SK-N-SH (cell line): ENCODE measurements at regions not wholly inside any gene's neighbourhood (a gene's known extent, or its start where the extent isn't known, plus 50 kb on each side); places are given as distances from the start of the nearest gene placed in this dataset.
A peak's percentile ranks its signal among the peaks of the same experiment; 100 is the strongest.

Source experiments
- CTCF ChIA-PET: fragments of 300-600, 350-600 bp; formaldehyde crosslinking; extraction: SDS; loops from one replicate; lab custom pipeline; 2021; lab: Yijun Ruan, JAX
- POLR2A ChIA-PET: fragments of 350-600 bp; sonication (Branson Sonifier 250); formaldehyde crosslinking; extraction: SDS; loops from one replicate; lab custom pipeline; 2020; ENCODE audit warnings: antibody characterized with exemption, inconsistent platforms; lab: Yijun Ruan, JAX
- DNase-seq: peaks from one replicate; pipeline ENCODE4 v3.0.0; 2012
- H2AFZ ChIP-seq: fragments of 200-600 bp; sonication (generic); 2 replicates; pipeline ENCODE4 v1.8.1; 2016; ENCODE audit warnings: antibody characterized with exemption, mild to moderate bottlenecking, low read depth
- H3F3A ChIP-seq: fragments of 200-600 bp; sonication (generic); replicated peaks from 2 replicates; pipeline ENCODE3; 2016; ENCODE audit warnings: antibody characterized with exemption, mild to moderate bottlenecking; ENCODE audit not compliant: insufficient read depth
- H3K27ac ChIP-seq, 2 experiments: fragments of 200-500 bp in 1 of 2; fragments of 200-600 bp in 1 of 2; sonication (Bioruptor generic) in 1 of 2; sonication (generic), shearing (Covaris generic) in 1 of 2; 2 replicates each; pipeline versions ENCODE4 v1.5.1 to v1.6.1; 2014 to 2016; ENCODE audit warnings: low read depth in 2 of 2, inconsistent platforms in 1 of 2, low read length in 1 of 2, mild to moderate bottlenecking in 1 of 2, mixed read lengths in 1 of 2
- H3K27me3 ChIP-seq: fragments of 200-600 bp; sonication (generic), shearing (Covaris generic); 2 replicates; pipeline ENCODE4 v1.6.1; 2016; ENCODE audit warnings: mixed run types; ENCODE audit not compliant: insufficient read depth
- H3K36me3 ChIP-seq, 2 experiments: fragments of 200-500 bp in 1 of 2; fragments of 200-600 bp in 1 of 2; sonication (Bioruptor generic) in 1 of 2; sonication (generic) in 1 of 2; replicated peaks in 1 of 2; 2 replicates each; pipeline versions ENCODE3 to v1.5.1; 2014 to 2016; ENCODE audit warnings: low read length in 1 of 2, mild to moderate bottlenecking in 1 of 2; ENCODE audit not compliant: insufficient read depth in 2 of 2, control insufficient read depth in 1 of 2
- H3K4me1 ChIP-seq, 2 experiments: fragments of 200-500 bp in 1 of 2; fragments of 200-600 bp in 1 of 2; sonication (Bioruptor generic) in 1 of 2; sonication (generic), shearing (Covaris generic) in 1 of 2; 2 replicates each; pipeline versions ENCODE4 v1.5.1 to v1.6.1; 2014 to 2016; ENCODE audit warnings: low read depth in 1 of 2, low read length in 1 of 2, mixed run types in 1 of 2; ENCODE audit not compliant: insufficient read depth in 2 of 2, control insufficient read depth in 1 of 2
- H3K4me2 ChIP-seq: fragments of 200-600 bp; sonication (generic), shearing (Covaris generic); 2 replicates; pipeline ENCODE4 v1.6.1; 2017; ENCODE audit warnings: mixed run types
- H3K4me3 ChIP-seq, 2 experiments: fragments of 200-500 bp in 1 of 2; fragments of 200-600 bp in 1 of 2; sonication (Bioruptor generic) in 1 of 2; sonication (generic), shearing (Covaris generic) in 1 of 2; 2 replicates each; pipeline versions ENCODE4 v1.5.1 to v1.8.1; 2014 to 2016; ENCODE audit warnings: low read depth in 2 of 2, inconsistent platforms in 1 of 2, low read length in 1 of 2, mild to moderate bottlenecking in 1 of 2, mixed read lengths in 1 of 2, moderate library complexity in 1 of 2
- H3K79me2 ChIP-seq: fragments of 200-600 bp; sonication (generic); 2 replicates; pipeline ENCODE4 v1.8.1; 2017; ENCODE audit warnings: mild to moderate bottlenecking; ENCODE audit not compliant: insufficient read depth
- H3K9ac ChIP-seq: fragments of 200-600 bp; sonication (generic); 2 replicates; pipeline ENCODE4 v1.6.1; 2017; ENCODE audit warnings: mixed run types
- H3K9me2 ChIP-seq: fragments of 200-600 bp; sonication (generic); 2 replicates; pipeline ENCODE4 v1.6.1; 2017; ENCODE audit warnings: mixed run types
- H3K9me3 ChIP-seq: fragments of 200-600 bp; sonication (generic); 2 replicates; pipeline ENCODE4 v1.6.1; 2017; ENCODE audit warnings: mixed run types, mild to moderate bottlenecking, moderate library complexity
- H4K20me1 ChIP-seq: fragments of 200-600 bp; sonication (generic); 2 replicates; pipeline ENCODE4 v1.6.1; 2017; ENCODE audit warnings: mild to moderate bottlenecking, mixed run types; ENCODE audit not compliant: insufficient read depth
- EP300 ChIP-seq, 2 experiments: IDR thresholded peaks; 2 replicates each; pipeline versions ENCODE4 v1.4.0 to v1.6.1; 2012; ENCODE audit warnings: borderline replicate concordance in 1 of 2, low read depth in 1 of 2, low read length in 1 of 2
- FOXJ3 ChIP-seq: sonication (generic); formaldehyde crosslinking; IDR thresholded peaks from 2 replicates; pipeline ENCODE4 v1.5.1; 2020; ENCODE audit warnings: mild to moderate bottlenecking, missing genetic modification reagents
- GABPA ChIP-seq: IDR thresholded peaks from 2 replicates; pipeline ENCODE4 v1.4.0; 2012; ENCODE audit warnings: low read depth, mild to moderate bottlenecking
- MEF2A ChIP-seq: IDR thresholded peaks from 2 replicates; pipeline ENCODE4 v1.4.0; 2012; ENCODE audit warnings: low read depth, borderline replicate concordance
- NFIC ChIP-seq: IDR thresholded peaks from 2 replicates; pipeline ENCODE4 v1.4.0; 2012; ENCODE audit warnings: borderline replicate concordance
- NRF1 ChIP-seq: IDR thresholded peaks from 2 replicates; pipeline ENCODE4 v1.6.1; 2012; ENCODE audit warnings: low read depth, mild to moderate bottlenecking, low read length
- RCOR1 ChIP-seq: fragments of 150-350 bp; IDR thresholded peaks from 2 replicates; pipeline ENCODE4 v1.6.1; 2017; ENCODE audit warnings: antibody characterized with exemption, low read length
- RFX5 ChIP-seq: IDR thresholded peaks from 2 replicates; pipeline ENCODE4 v1.6.1; 2012; ENCODE audit warnings: mild to moderate bottlenecking, improper control_type of control experiment, low read length
- SIN3A ChIP-seq: IDR thresholded peaks from 2 replicates; pipeline ENCODE4 v1.6.1; 2012; ENCODE audit warnings: low read depth, mild to moderate bottlenecking, low read length, moderate library complexity, borderline replicate concordance
- SMC3 ChIP-seq: IDR thresholded peaks from 2 replicates; pipeline ENCODE4 v1.6.1; 2012; ENCODE audit warnings: low read depth, low read length, improper control_type of control experiment
- TCF12 ChIP-seq: IDR thresholded peaks from 2 replicates; pipeline ENCODE4 v1.4.0; 2012
- YY1 ChIP-seq: IDR thresholded peaks from 2 replicates; pipeline ENCODE4 v1.4.0; 2012; ENCODE audit warnings: low read depth, mild to moderate bottlenecking
- WGBS: methylation state at CpG from one replicate; pipeline ENCODE4 v1.1.6; 2017; ENCODE audit warnings: low lambda C conversion rate; 5-methylcytosine and 5-hydroxymethylcytosine counted together
- TF ChIP-seq, protein P1 (sequence below): fragments of 150-350 bp; IDR thresholded peaks from 2 replicates; pipeline ENCODE4 v1.6.1; 2016; ENCODE audit warnings: mild to moderate bottlenecking, low read depth, low read length
- TF ChIP-seq, protein P2 (sequence below): fragments of 200-600 bp; sonication (generic); IDR thresholded peaks from 2 replicates; pipeline ENCODE4 v1.6.1; 2017; ENCODE audit warnings: antibody characterized with exemption, mild to moderate bottlenecking, moderate library complexity
- TF ChIP-seq, protein P3 (sequence below): fragments of 150-350 bp; IDR thresholded peaks from 2 replicates; pipeline ENCODE4 v1.6.1; 2017; ENCODE audit warnings: antibody characterized with exemption, low read length, low read depth, borderline replicate concordance

DNA sequence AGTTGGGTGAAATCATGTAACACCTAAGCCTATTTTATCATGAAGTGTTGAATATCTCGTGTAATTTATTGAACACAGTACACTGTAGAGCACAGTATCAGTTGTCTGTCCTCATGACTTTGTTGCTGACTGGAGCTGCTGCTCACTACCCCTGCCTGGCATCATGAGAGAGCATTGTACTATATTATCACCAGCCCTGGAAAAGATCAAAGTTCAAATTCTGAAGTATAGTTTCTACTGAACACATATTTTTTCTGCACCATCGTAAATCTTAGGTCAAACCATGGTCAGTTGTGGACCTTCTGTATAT is 169.3 kb upstream of the RAI14 start:
- Histone ChIP-seq H3K9me2 (no peaks in the 10 kb centered on the region), H4K20me1 (no peaks in the 10 kb centered on the region), H2AFZ (peak overlapping the region; percentile 73; the same call in 1 of the 2 replicates), H3K4me2 (peak overlapping the region; percentile 34), H3K27ac (peak overlapping the region in 1 of 2 experiments; percentile 97; a peak in 2 of 4 replicates), H3K4me3 (no peak overlapping the region), H3K4me1 (peaks cover 0 to 21% of the 10 kb centered on the region in 2 experiments), H3K9me3 (no peaks in the 10 kb centered on the region), H3K79me2 (no peaks in the 10 kb centered on the region), H3F3A (peaks cover 16% of the 10 kb centered on the region), H3K36me3 (no peaks in the 10 kb centered on the region), H3K27me3 (no peaks in the 10 kb centered on the region), H3K9ac (peak overlapping the region; percentile 34; the same call in 1 of the 2 replicates)
- TF ChIP-seq, protein P1, sequence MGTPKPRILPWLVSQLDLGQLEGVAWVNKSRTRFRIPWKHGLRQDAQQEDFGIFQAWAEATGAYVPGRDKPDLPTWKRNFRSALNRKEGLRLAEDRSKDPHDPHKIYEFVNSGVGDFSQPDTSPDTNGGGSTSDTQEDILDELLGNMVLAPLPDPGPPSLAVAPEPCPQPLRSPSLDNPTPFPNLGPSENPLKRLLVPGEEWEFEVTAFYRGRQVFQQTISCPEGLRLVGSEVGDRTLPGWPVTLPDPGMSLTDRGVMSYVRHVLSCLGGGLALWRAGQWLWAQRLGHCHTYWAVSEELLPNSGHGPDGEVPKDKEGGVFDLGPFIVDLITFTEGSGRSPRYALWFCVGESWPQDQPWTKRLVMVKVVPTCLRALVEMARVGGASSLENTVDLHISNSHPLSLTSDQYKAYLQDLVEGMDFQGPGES: no peak
- WGBS: 31% methylated on average over 2 of the region's 2 CpGs
- no peak for DNase-seq
- ChIA-PET POLR2A (no interaction called here), CTCF (interaction anchor here (0.9 to 4.7 kb wide), 27 partner anchors 11 to 516 kb away, joined by 3 to 61 read pairs (median 5); no protein-coding TSS in a partner anchor)

DNA sequence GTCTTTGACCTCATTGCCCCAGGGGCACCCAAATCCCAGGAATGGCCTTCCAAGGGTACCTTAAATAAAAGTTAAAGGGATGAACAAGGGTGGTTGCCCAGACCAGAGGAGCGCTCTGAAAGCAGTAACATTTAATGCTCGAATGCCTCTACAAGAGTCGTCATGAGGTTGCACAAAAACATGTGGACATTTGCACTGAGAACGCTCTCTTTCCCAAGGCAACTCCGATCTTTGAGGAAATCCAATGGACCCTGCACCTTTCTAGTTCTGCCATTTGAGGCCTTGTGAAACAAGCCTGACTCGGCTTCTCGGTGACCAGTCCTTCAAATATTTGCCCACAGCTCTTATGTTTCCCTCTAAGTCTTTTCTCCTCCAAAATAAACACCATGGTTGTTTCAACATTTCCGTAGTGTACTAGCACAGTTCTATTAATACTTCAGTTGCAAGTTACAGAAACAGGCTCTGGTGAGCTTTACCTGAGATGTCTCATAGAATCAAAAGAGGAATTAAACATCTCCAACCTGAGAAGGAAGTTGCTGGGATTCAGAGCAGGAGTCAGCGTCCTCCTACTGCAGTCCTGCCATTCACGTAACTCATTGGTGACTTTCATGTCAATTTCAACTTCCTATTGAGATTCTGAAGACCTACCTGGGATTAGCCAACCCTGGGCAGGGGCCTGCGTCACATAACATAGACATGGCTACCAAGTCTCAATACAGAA is 168.8 kb upstream of the RAI14 start:
- Histone ChIP-seq H3K79me2 (no peaks in the 10 kb centered on the region), H3K4me1 (peaks cover 0 to 21% of the 10 kb centered on the region in 2 experiments), H3K4me2 (peak overlapping the region; percentile 66), H3F3A (peaks cover 16% of the 10 kb centered on the region), H4K20me1 (no peaks in the 10 kb centered on the region), H3K27me3 (no peaks in the 10 kb centered on the region), H3K36me3 (no peaks in the 10 kb centered on the region), H3K27ac (peak overlapping the region in 1 of 2 experiments; percentile 97; a peak in 2 of 4 replicates), H2AFZ (peak overlapping the region; percentile 73; the same call in 1 of the 2 replicates), H3K9ac (peak overlapping the region; percentile 60; the same call in 1 of the 2 replicates), H3K4me3 (no peak overlapping the region), H3K9me3 (no peaks in the 10 kb centered on the region), H3K9me2 (no peaks in the 10 kb centered on the region)
- WGBS: 57% methylated on average over 11 of the region's 11 CpGs
- TF ChIP-seq SMC3: no peak
- TF ChIP-seq TCF12: peak; percentile 32; the same call in 1 of the 2 replicates
- TF ChIP-seq FOXJ3 (CRISPR knock-in tag): no peak
- TF ChIP-seq NFIC: peak; percentile 33; the same call in 1 of the 2 replicates
- 0 out of 4 replicates have a peak, but pooled peaks of 1 of the 2 experiments have one; percentile 35 for TF ChIP-seq EP300 (IDR thresholded peaks at IDR 0.05; ENCODE audit: borderline replicate concordance in 1 of 2, low read depth in 1 of 2, low read length in 1 of 2)
- TF ChIP-seq RFX5: no peak
- CTCF ChIA-PET: interaction anchor here (1.0 to 4.7 kb wide), 17 partner anchors 10 to 516 kb away, joined by 3 to 61 read pairs (median 8); no protein-coding TSS in a partner anchor
- POLR2A ChIA-PET: no interaction called here
- DNase-seq: no peak

DNA sequence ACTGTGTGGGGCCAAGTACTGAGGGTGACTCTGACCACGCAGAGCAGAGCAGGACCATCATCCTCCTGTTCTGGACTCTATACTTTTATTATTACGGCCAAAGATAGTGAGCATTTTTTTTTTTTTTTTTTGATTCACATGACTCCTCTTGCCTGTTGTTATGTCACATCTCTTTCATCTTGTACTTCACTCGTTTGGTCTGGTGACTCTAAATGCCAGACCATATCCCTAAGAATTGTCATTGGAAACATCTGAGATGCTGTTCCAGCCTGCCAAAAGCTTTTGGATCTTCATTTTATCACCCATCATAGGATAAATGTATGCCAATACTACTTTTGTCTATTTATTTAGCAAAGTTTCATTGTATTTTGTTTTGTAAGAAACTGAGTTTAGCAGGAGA is 168.2 kb upstream of the RAI14 start:
- no peak for DNase-seq
- 0 out of 2 replicates have a peak overlapping the region, but pooled peaks have one; percentile 1 for H2AFZ ChIP-seq
- peaks cover 0 to 21% of the 10 kb centered on the region in 2 experiments for H3K4me1 ChIP-seq
- no peak overlapping the region for H3K4me3 ChIP-seq
- peak overlapping the region in 1 of 2 experiments; percentile 97; a peak in 2 of 4 replicates for H3K27ac ChIP-seq
- no peaks in the 10 kb centered on the region for H3K79me2 ChIP-seq
- H3K9me2 ChIP-seq: no peaks in the 10 kb centered on the region
- WGBS: 48% methylated on average over 3 of the region's 3 CpGs
- peak overlapping the region; percentile 60; the same call in 1 of the 2 replicates for H3K9ac ChIP-seq
- no peaks in the 10 kb centered on the region for H3K27me3 ChIP-seq
- POLR2A ChIA-PET: no interaction called here
- CTCF ChIA-PET: interaction anchor here (1.1 to 4.7 kb wide), 4 partner anchors 12 to 515 kb away, joined by 3 to 61 read pairs (median 7); no protein-coding TSS in a partner anchor
- peak overlapping the region; percentile 66 for H3K4me2 ChIP-seq
- peaks cover 16% of the 10 kb centered on the region for H3F3A ChIP-seq
- TF ChIP-seq NRF1 (no peak), SMC3 (no peak), RCOR1 (no peak), RFX5 (no peak), FOXJ3 (CRISPR knock-in tag) (no peak), TCF12 (no peak), EP300 (IDR thresholded peaks at IDR 0.05; ENCODE audit: borderline replicate concordance in 1 of 2, low read depth in 1 of 2, low read length in 1 of 2) (no peak), SIN3A (no peak), MEF2A (no peak), GABPA (no peak), YY1 (no peak)
- TF ChIP-seq, protein P2, sequence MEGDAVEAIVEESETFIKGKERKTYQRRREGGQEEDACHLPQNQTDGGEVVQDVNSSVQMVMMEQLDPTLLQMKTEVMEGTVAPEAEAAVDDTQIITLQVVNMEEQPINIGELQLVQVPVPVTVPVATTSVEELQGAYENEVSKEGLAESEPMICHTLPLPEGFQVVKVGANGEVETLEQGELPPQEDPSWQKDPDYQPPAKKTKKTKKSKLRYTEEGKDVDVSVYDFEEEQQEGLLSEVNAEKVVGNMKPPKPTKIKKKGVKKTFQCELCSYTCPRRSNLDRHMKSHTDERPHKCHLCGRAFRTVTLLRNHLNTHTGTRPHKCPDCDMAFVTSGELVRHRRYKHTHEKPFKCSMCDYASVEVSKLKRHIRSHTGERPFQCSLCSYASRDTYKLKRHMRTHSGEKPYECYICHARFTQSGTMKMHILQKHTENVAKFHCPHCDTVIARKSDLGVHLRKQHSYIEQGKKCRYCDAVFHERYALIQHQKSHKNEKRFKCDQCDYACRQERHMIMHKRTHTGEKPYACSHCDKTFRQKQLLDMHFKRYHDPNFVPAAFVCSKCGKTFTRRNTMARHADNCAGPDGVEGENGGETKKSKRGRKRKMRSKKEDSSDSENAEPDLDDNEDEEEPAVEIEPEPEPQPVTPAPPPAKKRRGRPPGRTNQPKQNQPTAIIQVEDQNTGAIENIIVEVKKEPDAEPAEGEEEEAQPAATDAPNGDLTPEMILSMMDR: no peak
- TF ChIP-seq, protein P3, sequence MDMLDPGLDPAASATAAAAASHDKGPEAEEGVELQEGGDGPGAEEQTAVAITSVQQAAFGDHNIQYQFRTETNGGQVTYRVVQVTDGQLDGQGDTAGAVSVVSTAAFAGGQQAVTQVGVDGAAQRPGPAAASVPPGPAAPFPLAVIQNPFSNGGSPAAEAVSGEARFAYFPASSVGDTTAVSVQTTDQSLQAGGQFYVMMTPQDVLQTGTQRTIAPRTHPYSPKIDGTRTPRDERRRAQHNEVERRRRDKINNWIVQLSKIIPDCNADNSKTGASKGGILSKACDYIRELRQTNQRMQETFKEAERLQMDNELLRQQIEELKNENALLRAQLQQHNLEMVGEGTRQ: no peak
- no peaks in the 10 kb centered on the region for H4K20me1 ChIP-seq
- no peaks in the 10 kb centered on the region for H3K9me3 ChIP-seq
- H3K36me3 ChIP-seq: no peaks in the 10 kb centered on the region
